Loucy (cell line): ENCODE measurements at regions not wholly inside any gene's neighbourhood (a gene's known extent, or its start where the extent isn't known, plus 50 kb on each side); places are given as distances from the start of the nearest gene placed in this dataset.

Experiments used
- EZH2phosphoT487 ChIP-seq: fragments of 200-600 bp; IDR thresholded peaks from 2 replicates; pipeline ENCODE4 v1.6.1; 2018; ENCODE audit warnings: antibody characterized with exemption, mild to moderate bottlenecking, moderate library complexity, borderline replicate concordance
- TF ChIP-seq, protein P1 (sequence below): fragments of 200-600 bp; sonication (generic); conservative IDR thresholded peaks from 2 replicates; pipeline ENCODE4 v1.5.1; 2014; ENCODE audit warnings: mild to moderate bottlenecking, antibody characterized with exemption, low read length

DNA sequence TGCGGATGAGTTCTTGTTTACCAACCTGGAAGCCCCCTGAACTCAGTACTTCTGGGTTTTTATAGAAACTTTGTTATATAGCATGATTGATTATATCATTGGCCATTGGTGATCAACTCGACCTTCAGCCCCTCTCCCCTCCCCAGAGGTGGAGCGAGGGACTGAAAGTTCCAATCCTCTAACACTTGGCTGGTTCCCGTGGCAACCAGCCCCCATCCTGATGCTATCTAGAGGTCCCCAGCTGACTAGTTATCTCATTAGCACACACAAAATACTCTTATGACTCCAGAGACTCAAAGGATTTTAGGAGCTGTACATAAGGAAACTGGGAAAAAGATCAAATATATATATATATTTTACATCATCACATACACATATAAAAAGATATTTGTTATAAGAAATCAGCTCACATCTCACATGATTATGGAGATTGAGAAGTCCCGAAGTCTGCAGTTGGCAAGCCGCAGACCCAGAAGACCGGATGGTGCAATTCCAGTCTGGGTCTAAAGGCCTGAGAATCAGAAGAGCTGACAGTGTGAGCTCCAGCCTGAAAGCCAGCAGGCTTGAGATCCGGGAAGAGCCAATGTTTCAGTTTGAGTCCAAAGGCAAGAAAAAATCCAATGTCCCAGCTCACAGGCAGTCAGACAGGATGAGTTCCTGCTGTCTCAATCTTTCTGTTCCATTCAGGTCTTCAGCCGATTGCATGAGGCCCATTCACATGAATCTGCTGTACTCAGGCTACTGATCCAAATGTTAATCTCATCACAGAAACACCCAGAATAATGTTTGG, 179.3 kb upstream of the DTNBP1 start:
- no peak for TF ChIP-seq EZH2phosphoT487
- TF ChIP-seq, protein P1, sequence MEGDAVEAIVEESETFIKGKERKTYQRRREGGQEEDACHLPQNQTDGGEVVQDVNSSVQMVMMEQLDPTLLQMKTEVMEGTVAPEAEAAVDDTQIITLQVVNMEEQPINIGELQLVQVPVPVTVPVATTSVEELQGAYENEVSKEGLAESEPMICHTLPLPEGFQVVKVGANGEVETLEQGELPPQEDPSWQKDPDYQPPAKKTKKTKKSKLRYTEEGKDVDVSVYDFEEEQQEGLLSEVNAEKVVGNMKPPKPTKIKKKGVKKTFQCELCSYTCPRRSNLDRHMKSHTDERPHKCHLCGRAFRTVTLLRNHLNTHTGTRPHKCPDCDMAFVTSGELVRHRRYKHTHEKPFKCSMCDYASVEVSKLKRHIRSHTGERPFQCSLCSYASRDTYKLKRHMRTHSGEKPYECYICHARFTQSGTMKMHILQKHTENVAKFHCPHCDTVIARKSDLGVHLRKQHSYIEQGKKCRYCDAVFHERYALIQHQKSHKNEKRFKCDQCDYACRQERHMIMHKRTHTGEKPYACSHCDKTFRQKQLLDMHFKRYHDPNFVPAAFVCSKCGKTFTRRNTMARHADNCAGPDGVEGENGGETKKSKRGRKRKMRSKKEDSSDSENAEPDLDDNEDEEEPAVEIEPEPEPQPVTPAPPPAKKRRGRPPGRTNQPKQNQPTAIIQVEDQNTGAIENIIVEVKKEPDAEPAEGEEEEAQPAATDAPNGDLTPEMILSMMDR, result no peak
